Liver (tissue), 7 donors: ENCODE measurements at regions not wholly inside any gene's neighbourhood (a gene's known extent, or its start where the extent isn't known, plus 50 kb on each side); places are given as distances from the start of the nearest gene placed in this dataset.

Source experiments
- DNase-seq: peaks from one replicate; pipeline ENCODE4 v3.0.0-alpha.2; 2017; ENCODE audit warnings: low spot score
- H3K27ac ChIP-seq, 2 donors: one replicate each; pipeline ENCODE4 v1.7.0; 2013; ENCODE audit warnings: inconsistent platforms in 2 of 2, low read length in 2 of 2, control low read depth in 1 of 2, low read depth in 1 of 2, mild to moderate bottlenecking in 1 of 2
- H3K27me3 ChIP-seq, 4 donors: one replicate each; pipeline versions ENCODE4 v1.6.1 to v1.7.0; 2013; ENCODE audit warnings: low read length in 3 of 4, inconsistent platforms in 1 of 4, mild to moderate bottlenecking in 1 of 4, moderate library complexity in 1 of 4; ENCODE audit not compliant: control insufficient read depth in 4 of 4, insufficient read depth in 4 of 4
- H3K36me3 ChIP-seq, 4 donors: one replicate each; pipeline versions ENCODE4 v1.6.1 to v1.7.0; 2013; ENCODE audit warnings: low read length in 3 of 4, mild to moderate bottlenecking in 3 of 4, low read depth in 1 of 4, moderate library complexity in 1 of 4; ENCODE audit not compliant: control insufficient read depth in 4 of 4, insufficient read depth in 3 of 4
- H3K4me1 ChIP-seq, 4 donors: one replicate each; pipeline versions ENCODE4 v1.6.1 to v1.7.0; 2013; ENCODE audit warnings: low read length in 3 of 4, mild to moderate bottlenecking in 3 of 4, moderate library complexity in 1 of 4; ENCODE audit not compliant: control insufficient read depth in 4 of 4, insufficient read depth in 4 of 4
- H3K4me3 ChIP-seq, 3 donors: one replicate each; pipeline versions ENCODE4 v1.6.1 to v1.7.0; 2013; ENCODE audit warnings: low read length in 3 of 3, control low read depth in 1 of 3, low read depth in 1 of 3, mild to moderate bottlenecking in 1 of 3
- H3K9ac ChIP-seq, 2 donors: one replicate each; pipeline ENCODE4 v1.7.0; 2013; ENCODE audit warnings: low read length in 2 of 2, mild to moderate bottlenecking in 2 of 2, moderate library complexity in 2 of 2, control low read depth in 1 of 2, low read depth in 1 of 2
- H3K9me3 ChIP-seq, 4 donors: one replicate each; pipeline versions ENCODE4 v1.6.1 to v1.7.0; 2013; ENCODE audit warnings: low read length in 3 of 4; ENCODE audit not compliant: control insufficient read depth in 4 of 4
- ATF3 ChIP-seq: IDR thresholded peaks from 2 replicates; pipeline ENCODE4 v1.6.1; 2016; ENCODE audit warnings: antibody characterized with exemption
- EGR1 ChIP-seq, 2 donors: IDR thresholded peaks; 2 replicates each; pipeline ENCODE4 v1.6.1; 2016 to 2018; ENCODE audit warnings: antibody characterized with exemption in 2 of 2, low read depth in 2 of 2
- FOXA1 ChIP-seq: IDR thresholded peaks from 2 replicates; pipeline ENCODE4 v1.6.1; 2016; ENCODE audit warnings: antibody characterized with exemption
- GABPA ChIP-seq, 2 donors: IDR thresholded peaks in 1 of 2; conservative IDR thresholded peaks in 1 of 2; 2 replicates each; pipeline ENCODE4 v1.6.1; 2016; ENCODE audit warnings: antibody characterized with exemption in 2 of 2, mild to moderate bottlenecking in 1 of 2, moderate library complexity in 1 of 2
- HNF4A ChIP-seq, 2 donors: conservative IDR thresholded peaks; 2 replicates each; pipeline ENCODE4 v1.6.1; 2016; ENCODE audit warnings: antibody characterized with exemption in 2 of 2, mild to moderate bottlenecking in 2 of 2
- HNF4G ChIP-seq: IDR thresholded peaks from 2 replicates; pipeline ENCODE4 v1.6.1; 2016; ENCODE audit warnings: antibody characterized with exemption
- JUND ChIP-seq, 2 donors: IDR thresholded peaks; 2 replicates each; pipeline ENCODE4 v1.6.1; 2016; ENCODE audit warnings: antibody characterized with exemption in 2 of 2
- MAX ChIP-seq: IDR thresholded peaks from 2 replicates; pipeline ENCODE4 v1.6.1; 2016; ENCODE audit warnings: antibody characterized with exemption
- NR2F2 ChIP-seq: IDR thresholded peaks from 2 replicates; pipeline ENCODE4 v1.6.1; 2016; ENCODE audit warnings: antibody characterized with exemption
- RAD21 ChIP-seq, 2 donors: IDR thresholded peaks; 2 replicates each; pipeline ENCODE4 v1.6.1; 2016; ENCODE audit warnings: antibody characterized with exemption in 2 of 2, mild to moderate bottlenecking in 2 of 2
- REST ChIP-seq: IDR thresholded peaks from 2 replicates; pipeline ENCODE4 v1.6.1; 2016; ENCODE audit warnings: antibody characterized with exemption, mild to moderate bottlenecking
- RXRA ChIP-seq, 2 donors: IDR thresholded peaks; 2 replicates each; pipeline ENCODE4 v1.6.1; 2017 to 2018; ENCODE audit warnings: antibody characterized with exemption in 2 of 2, mild to moderate bottlenecking in 1 of 2
- SP1 ChIP-seq: IDR thresholded peaks from 2 replicates; pipeline ENCODE4 v1.6.1; 2018; ENCODE audit warnings: antibody characterized with exemption, mild to moderate bottlenecking
- TAF1 ChIP-seq: conservative IDR thresholded peaks from 2 replicates; pipeline ENCODE4 v1.6.1; 2016; ENCODE audit warnings: antibody characterized with exemption, mild to moderate bottlenecking
- ZBTB33 ChIP-seq: IDR thresholded peaks from 2 replicates; pipeline ENCODE4 v1.6.1; 2016; ENCODE audit warnings: antibody characterized with exemption
- WGBS: extraction: QIAGEN DNeasy Blood & Tissue Kit; methylation state at CpG from one replicate; pipeline ENCODE4 v1.1.7; 2013; 5-methylcytosine and 5-hydroxymethylcytosine counted together
- donor health status: healthy.
- donor health status: healthy.
- donor health status: healthy.
- donor health status: healthy.

GRCh38 chr3:104768886-104769285, 597.8 kb upstream of the ALCAM start:
- Histone ChIP-seq H3K9ac (no peak overlapping the region), H3K27ac (no peak overlapping the region), H3K36me3 (no peaks in the 10 kb centered on the region), H3K9me3 (no peaks in the 10 kb centered on the region), H3K27me3 (no peaks in the 10 kb centered on the region), H3K4me3 (no peak overlapping the region), H3K4me1 (no peaks in the 10 kb centered on the region)
- TF ChIP-seq JUND (IDR thresholded peaks at IDR 0.05), result no peak
- no peak for TF ChIP-seq HNF4A (conservative IDR thresholded peaks at IDR 0.05)
- no peak for TF ChIP-seq MAX
- no peak for TF ChIP-seq NR2F2
- no peak for TF ChIP-seq REST
- no peak for TF ChIP-seq TAF1
- TF ChIP-seq RXRA (IDR thresholded peaks at IDR 0.05), result no peak
- TF ChIP-seq ZBTB33, result no peak
- DNase-seq, result no peak
- WGBS, result 88% methylated on average over 3 of the region's 3 CpGs

- Histone ChIP-seq H3K9ac (no peak overlapping the region), H3K27ac (no peak overlapping the region), H3K27me3 (no peaks in the 10 kb centered on the region), H3K36me3 (no peaks in the 10 kb centered on the region), H3K4me1 (no peaks in the 10 kb centered on the region), H3K4me3 (no peak overlapping the region), H3K9me3 (no peaks in the 10 kb centered on the region)
- WGBS, result 84% methylated on average over 7 of the region's 7 CpGs
- DNase-seq, result no peak
- TF ChIP-seq NR2F2, result no peak
- TF ChIP-seq HNF4A (conservative IDR thresholded peaks at IDR 0.05), result no peak
- TF ChIP-seq SP1, result no peak
- no peak for TF ChIP-seq GABPA (IDR thresholded peaks at IDR 0.05 in 1 of 2, conservative IDR thresholded peaks at IDR 0.05 in 1 of 2)
- no peak for TF ChIP-seq ATF3
- TF ChIP-seq FOXA1, result no peak
- TF ChIP-seq REST, result no peak
- no peak for TF ChIP-seq RAD21 (IDR thresholded peaks at IDR 0.05)
- TF ChIP-seq EGR1 (IDR thresholded peaks at IDR 0.05; ENCODE audit: low read depth in 2 of 2), result no peak
- TF ChIP-seq HNF4G, result no peak
- TF ChIP-seq ZBTB33, result no peak
Observed at GRCh38 chr3:104779324-104779723, 587.4 kb upstream of the ALCAM start.
